D721Med (cell line): ENCODE measurements at regions not wholly inside any gene's neighbourhood (a gene's known extent, or its start where the extent isn't known, plus 50 kb on each side); places are given as distances from the start of the nearest gene placed in this dataset.

ENCODE experiments used
- DNase-seq: peaks from one replicate; pipeline ENCODE4 v3.0.0; 2011; ENCODE audit warnings: low spot score; ENCODE audit not compliant: insufficient read length
- FAIRE-seq: peaks from 2 replicates; lab custom pipeline; 2011; peaks lifted over from hg19 to GRCh38; lab: Jason Lieb, UNC
- CTCF ChIP-seq: IDR thresholded peaks from 2 replicates; pipeline ENCODE4 v1.5.1; 2012; ENCODE audit warnings: mild to moderate bottlenecking, control low read depth; ENCODE audit not compliant: insufficient read depth; ENCODE audit errors: missing control alignments

- no peak for TF ChIP-seq CTCF
- FAIRE-seq (no peak), DNase-seq (no peak)
These were observed 148.1 kb upstream of the DMRT1 start for GRCh38 chr9:693201-694091.

GRCh38 chr9:694092-694402, 147.4 kb upstream of the DMRT1 start:
- DNase-seq (no peak), FAIRE-seq (no peak)
- TF ChIP-seq CTCF: no peak

- no peak for TF ChIP-seq CTCF
- FAIRE-seq (no peak), DNase-seq (no peak)
These were observed 146.9 kb upstream of the DMRT1 start for GRCh38 chr9:694403-695154.

- DNase-seq (no peak), FAIRE-seq (no peak)
- no peak for TF ChIP-seq CTCF
These were observed 146.2 kb upstream of the DMRT1 start for GRCh38 chr9:695252-695651.

GRCh38 chr9:696332-697323, 144.9 kb upstream of the DMRT1 start:
- no peak for FAIRE-seq
- TF ChIP-seq CTCF: no peak
- DNase-seq: no peak

- no peak for TF ChIP-seq CTCF
- FAIRE-seq (no peak), DNase-seq (no peak)
These were observed 143.2 kb upstream of the DMRT1 start for GRCh38 chr9:698276-698675.
